ENCODE measurements at regions not wholly inside any gene's neighbourhood (a gene's known extent, or its start where the extent isn't known, plus 50 kb on each side); places are given as distances from the start of the nearest gene placed in this dataset.

DNA sequence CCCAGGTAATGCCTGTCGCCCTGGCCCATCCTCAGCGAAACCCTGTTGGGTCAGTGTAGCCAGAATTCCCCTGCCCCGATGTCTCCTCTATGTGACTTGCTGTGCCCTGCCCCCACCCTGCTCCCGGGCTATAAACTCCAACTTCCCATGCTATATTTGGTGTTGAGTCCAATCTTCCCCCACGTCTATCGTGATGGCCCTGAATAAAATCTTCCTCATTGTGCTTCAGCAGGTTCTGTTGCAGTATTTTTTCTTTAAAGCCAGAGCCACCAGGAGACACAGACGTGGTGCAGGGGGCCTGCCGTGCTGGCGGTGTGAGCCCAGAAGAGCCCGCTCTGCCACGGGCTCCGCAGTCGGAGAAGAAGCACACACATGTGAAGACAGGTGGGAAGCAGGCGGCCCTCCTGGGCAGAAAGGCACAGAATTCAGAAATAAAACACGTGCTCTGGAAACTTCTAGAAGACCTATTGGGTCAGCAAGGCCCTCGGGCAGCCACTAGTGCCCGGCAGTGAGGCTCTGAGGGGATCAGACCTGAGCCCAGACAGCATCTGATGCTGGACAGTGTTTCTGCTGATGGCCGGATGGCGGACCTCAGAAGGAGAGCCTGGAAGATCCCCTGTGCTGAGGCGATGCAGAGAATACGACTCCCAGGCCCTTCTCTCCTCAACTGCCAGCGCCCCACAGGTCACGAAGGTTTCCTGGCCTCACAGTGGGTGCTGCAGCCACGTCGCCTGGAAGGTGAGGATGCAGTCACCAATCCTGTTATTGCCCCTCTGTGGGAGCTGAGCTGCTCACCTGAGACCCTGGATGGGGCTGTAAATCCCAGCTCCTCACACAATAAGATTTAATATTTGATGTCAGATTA is 501.9 kb downstream of the BRD1 start:
- no peak for ATAC-seq
- no peak for TF ChIP-seq RARB (CRISPR knock-in tag; IDR thresholded peaks at IDR 0.05)
- no peak for TF ChIP-seq ZFP30 (CRISPR knock-in tag; IDR thresholded peaks at IDR 0.05)
- TF ChIP-seq ZNF565 (CRISPR knock-in tag; conservative IDR thresholded peaks at IDR 0.05; ENCODE audit: low read depth), result no peak

DNA sequence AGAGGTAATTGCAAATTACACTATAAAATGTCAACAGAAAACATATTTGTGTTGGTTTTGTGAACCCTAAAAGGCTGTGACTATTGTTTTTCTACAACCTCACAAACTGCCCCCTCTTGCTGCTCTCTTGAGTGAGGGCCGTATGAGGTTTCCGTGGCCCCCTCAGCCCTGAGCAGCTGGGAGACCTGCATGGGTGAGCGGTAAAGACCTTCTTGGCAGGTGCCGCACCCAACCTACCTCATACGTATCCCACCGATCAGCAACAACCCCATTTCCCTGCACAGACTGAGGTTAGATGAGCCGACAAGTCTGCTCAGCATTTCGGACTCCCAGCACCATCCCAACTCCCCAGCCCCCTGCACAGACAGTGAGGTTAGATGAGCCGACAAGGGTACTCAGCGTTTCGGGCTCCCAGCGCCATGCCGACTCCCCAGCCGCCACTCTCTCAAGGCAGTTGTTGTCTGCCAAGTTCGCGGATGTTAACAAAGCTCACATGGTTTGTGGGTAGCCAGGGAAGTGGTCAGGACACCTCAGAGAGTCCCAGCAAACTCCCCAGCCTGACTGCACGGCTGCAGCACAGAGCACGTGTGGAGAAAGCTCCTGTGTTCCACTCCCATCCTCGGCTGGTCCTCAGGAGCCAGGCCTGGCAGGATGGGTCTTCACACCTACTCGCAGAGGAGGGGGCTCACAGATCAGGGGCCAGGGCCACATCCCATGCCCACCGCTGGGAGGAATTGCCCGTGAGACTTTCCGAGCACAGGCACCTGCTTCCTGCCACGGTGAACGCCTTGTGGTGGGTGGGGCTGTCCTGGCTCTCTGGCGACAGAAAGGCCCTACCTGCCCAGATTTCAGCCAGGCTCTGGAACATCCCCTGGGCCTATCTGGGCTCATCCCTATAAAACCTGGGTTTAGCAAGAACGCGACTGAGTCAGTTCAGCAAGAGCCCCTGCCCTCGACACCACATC is 502.9 kb downstream of the BRD1 start:
- ATAC-seq, result no peak
- TF ChIP-seq, protein P1, sequence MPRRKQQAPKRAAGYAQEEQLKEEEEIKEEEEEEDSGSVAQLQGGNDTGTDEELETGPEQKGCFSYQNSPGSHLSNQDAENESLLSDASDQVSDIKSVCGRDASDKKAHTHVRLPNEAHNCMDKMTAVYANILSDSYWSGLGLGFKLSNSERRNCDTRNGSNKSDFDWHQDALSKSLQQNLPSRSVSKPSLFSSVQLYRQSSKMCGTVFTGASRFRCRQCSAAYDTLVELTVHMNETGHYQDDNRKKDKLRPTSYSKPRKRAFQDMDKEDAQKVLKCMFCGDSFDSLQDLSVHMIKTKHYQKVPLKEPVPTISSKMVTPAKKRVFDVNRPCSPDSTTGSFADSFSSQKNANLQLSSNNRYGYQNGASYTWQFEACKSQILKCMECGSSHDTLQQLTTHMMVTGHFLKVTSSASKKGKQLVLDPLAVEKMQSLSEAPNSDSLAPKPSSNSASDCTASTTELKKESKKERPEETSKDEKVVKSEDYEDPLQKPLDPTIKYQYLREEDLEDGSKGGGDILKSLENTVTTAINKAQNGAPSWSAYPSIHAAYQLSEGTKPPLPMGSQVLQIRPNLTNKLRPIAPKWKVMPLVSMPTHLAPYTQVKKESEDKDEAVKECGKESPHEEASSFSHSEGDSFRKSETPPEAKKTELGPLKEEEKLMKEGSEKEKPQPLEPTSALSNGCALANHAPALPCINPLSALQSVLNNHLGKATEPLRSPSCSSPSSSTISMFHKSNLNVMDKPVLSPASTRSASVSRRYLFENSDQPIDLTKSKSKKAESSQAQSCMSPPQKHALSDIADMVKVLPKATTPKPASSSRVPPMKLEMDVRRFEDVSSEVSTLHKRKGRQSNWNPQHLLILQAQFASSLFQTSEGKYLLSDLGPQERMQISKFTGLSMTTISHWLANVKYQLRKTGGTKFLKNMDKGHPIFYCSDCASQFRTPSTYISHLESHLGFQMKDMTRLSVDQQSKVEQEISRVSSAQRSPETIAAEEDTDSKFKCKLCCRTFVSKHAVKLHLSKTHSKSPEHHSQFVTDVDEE (CRISPR knock-in tag; IDR thresholded peaks at IDR 0.05), result no peak
- TF ChIP-seq TCF4 (CRISPR knock-in tag; IDR thresholded peaks at IDR 0.05; ENCODE audit: borderline replicate concordance) (no peak), CSDC2 (CRISPR knock-in tag; IDR thresholded peaks at IDR 0.05) (no peak), TOX (CRISPR knock-in tag; IDR thresholded peaks at IDR 0.05; ENCODE audit: borderline replicate concordance) (no peak), BACH2 (CRISPR knock-in tag; IDR thresholded peaks at IDR 0.05; ENCODE audit: borderline replicate concordance) (no peak), SNAI2 (CRISPR knock-in tag; IDR thresholded peaks at IDR 0.05) (no peak), ZNF8 (CRISPR knock-in tag; IDR thresholded peaks at IDR 0.05) (no peak), ARNTL (CRISPR knock-in tag; IDR thresholded peaks at IDR 0.05; ENCODE audit: borderline replicate concordance, low read depth) (no peak), OSR1 (CRISPR knock-in tag; IDR thresholded peaks at IDR 0.05) (no peak), ZNF565 (CRISPR knock-in tag; conservative IDR thresholded peaks at IDR 0.05; ENCODE audit: low read depth) (no peak)
- TF ChIP-seq, protein P2, sequence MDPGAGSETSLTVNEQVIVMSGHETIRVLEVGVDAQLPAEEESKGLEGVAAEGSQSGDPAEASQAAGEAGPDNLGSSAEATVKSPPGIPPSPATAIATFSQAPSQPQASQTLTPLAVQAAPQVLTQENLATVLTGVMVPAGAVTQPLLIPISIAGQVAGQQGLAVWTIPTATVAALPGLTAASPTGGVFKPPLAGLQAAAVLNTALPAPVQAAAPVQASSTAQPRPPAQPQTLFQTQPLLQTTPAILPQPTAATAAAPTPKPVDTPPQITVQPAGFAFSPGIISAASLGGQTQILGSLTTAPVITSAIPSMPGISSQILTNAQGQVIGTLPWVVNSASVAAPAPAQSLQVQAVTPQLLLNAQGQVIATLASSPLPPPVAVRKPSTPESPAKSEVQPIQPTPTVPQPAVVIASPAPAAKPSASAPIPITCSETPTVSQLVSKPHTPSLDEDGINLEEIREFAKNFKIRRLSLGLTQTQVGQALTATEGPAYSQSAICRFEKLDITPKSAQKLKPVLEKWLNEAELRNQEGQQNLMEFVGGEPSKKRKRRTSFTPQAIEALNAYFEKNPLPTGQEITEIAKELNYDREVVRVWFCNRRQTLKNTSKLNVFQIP (CRISPR knock-in tag; IDR thresholded peaks at IDR 0.05; ENCODE audit: borderline replicate concordance, low read depth), result no peak

DNA sequence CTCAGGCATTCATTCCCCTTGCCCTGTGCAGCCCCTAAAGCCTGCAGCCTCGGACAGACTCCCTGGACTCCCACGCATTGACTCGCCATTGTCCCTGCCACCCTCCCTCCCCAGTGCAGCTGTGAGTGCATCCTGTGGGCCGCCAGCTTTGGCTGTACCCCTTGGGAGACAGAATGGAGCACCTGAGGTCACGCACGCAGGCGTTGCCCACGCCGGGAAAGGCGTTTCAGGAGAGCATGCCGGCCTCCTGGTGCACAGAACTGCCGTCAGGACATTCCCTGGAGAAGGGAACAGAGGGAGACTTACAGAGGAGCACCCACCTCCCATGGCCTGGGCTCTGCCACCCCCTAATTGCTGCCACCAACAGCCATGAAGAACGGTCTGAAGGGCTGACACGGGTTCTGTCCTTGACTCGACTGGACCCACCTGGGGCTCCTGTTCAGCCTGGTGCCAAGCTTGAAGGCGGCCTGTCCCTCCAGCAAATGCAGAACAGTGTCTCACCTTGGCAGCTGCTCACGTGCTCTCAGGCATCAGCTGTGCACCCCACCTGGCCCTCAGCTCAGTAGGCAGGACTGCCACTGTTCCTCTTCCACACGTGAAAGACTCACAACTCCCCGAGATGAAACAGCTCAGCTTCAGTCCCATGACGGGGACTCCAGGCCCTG is 503.8 kb downstream of the BRD1 start:
- no peak for ATAC-seq
- TF ChIP-seq ZNF565 (CRISPR knock-in tag; conservative IDR thresholded peaks at IDR 0.05; ENCODE audit: low read depth) (no peak), BACH2 (CRISPR knock-in tag; IDR thresholded peaks at IDR 0.05; ENCODE audit: borderline replicate concordance) (no peak), SNAI2 (CRISPR knock-in tag; IDR thresholded peaks at IDR 0.05) (no peak), ESRRG (CRISPR knock-in tag; IDR thresholded peaks at IDR 0.05) (no peak), ZNF70 (CRISPR knock-in tag; IDR thresholded peaks at IDR 0.05) (no peak), TOX (CRISPR knock-in tag; IDR thresholded peaks at IDR 0.05; ENCODE audit: borderline replicate concordance) (no peak), TCF4 (CRISPR knock-in tag; IDR thresholded peaks at IDR 0.05; ENCODE audit: borderline replicate concordance) (no peak), ZFP30 (CRISPR knock-in tag; IDR thresholded peaks at IDR 0.05) (no peak), ISL1 (CRISPR knock-in tag; IDR thresholded peaks at IDR 0.05) (no peak), ZNF8 (CRISPR knock-in tag; IDR thresholded peaks at IDR 0.05) (no peak), GLIS3 (CRISPR knock-in tag; IDR thresholded peaks at IDR 0.05) (no peak), PPARA (CRISPR knock-in tag; IDR thresholded peaks at IDR 0.05; ENCODE audit: borderline replicate concordance) (no peak), ZFP3 (CRISPR knock-in tag; IDR thresholded peaks at IDR 0.05) (no peak), CSDC2 (CRISPR knock-in tag; IDR thresholded peaks at IDR 0.05) (no peak), OSR1 (CRISPR knock-in tag; IDR thresholded peaks at IDR 0.05) (no peak)
- TF ChIP-seq, protein P3, sequence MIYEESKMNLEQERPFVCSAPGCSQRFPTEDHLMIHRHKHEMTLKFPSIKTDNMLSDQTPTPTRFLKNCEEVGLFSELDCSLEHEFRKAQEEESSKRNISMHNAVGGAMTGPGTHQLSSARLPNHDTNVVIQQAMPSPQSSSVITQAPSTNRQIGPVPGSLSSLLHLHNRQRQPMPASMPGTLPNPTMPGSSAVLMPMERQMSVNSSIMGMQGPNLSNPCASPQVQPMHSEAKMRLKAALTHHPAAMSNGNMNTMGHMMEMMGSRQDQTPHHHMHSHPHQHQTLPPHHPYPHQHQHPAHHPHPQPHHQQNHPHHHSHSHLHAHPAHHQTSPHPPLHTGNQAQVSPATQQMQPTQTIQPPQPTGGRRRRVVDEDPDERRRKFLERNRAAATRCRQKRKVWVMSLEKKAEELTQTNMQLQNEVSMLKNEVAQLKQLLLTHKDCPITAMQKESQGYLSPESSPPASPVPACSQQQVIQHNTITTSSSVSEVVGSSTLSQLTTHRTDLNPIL (CRISPR knock-in tag; IDR thresholded peaks at IDR 0.05; ENCODE audit: low read depth), result no peak
- TF ChIP-seq, protein P1 (CRISPR knock-in tag; IDR thresholded peaks at IDR 0.05), result no peak
- TF ChIP-seq, protein P4, sequence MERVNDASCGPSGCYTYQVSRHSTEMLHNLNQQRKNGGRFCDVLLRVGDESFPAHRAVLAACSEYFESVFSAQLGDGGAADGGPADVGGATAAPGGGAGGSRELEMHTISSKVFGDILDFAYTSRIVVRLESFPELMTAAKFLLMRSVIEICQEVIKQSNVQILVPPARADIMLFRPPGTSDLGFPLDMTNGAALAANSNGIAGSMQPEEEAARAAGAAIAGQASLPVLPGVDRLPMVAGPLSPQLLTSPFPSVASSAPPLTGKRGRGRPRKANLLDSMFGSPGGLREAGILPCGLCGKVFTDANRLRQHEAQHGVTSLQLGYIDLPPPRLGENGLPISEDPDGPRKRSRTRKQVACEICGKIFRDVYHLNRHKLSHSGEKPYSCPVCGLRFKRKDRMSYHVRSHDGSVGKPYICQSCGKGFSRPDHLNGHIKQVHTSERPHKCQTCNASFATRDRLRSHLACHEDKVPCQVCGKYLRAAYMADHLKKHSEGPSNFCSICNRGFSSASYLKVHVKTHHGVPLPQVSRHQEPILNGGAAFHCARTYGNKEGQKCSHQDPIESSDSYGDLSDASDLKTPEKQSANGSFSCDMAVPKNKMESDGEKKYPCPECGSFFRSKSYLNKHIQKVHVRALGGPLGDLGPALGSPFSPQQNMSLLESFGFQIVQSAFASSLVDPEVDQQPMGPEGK (CRISPR knock-in tag; IDR thresholded peaks at IDR 0.05; ENCODE audit: borderline replicate concordance), result no peak

All from SK-N-SH treated with all-trans-retinoic acid at 6 μM for 48 hours (cell line).